ENCODE measurements at regions not wholly inside any gene's neighbourhood (a gene's known extent, or its start where the extent isn't known, plus 50 kb on each side); places are given as distances from the start of the nearest gene placed in this dataset.

DNA sequence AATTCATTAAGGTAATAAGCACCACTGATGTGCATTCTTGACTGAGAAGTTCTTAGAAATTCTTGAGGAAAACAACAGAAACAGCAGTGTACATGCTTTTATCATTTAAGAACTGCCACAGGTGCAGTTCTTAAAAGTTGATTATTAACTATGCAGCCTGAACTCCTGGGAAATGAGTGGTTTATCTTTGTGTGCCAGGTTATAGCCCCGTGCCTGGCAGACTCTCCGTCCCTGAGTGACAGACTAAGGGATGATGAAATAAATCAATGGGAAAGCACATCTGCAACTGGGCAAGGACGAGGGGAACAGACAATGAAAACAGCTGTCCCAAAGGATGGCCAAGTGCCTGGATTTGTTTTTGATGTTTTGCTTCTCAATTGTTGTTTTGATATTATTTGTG, 84.4 kb upstream of the SPATA13 start:
- no peak for TF ChIP-seq TAF1 (IDR thresholded peaks at IDR 0.05; ENCODE audit: borderline replicate concordance, low read depth, low read length)
- TF ChIP-seq POLR2A (IDR thresholded peaks at IDR 0.05; ENCODE audit: low read depth, low read length): no peak
- TF ChIP-seq POLR2AphosphoS5 (IDR thresholded peaks at IDR 0.05; ENCODE audit: low read depth, low read length): no peak
